Suprapubic skin (tissue), 4 donors: ENCODE measurements at regions not wholly inside any gene's neighbourhood (a gene's known extent, or its start where the extent isn't known, plus 50 kb on each side); places are given as distances from the start of the nearest gene placed in this dataset.

Experiments used
- DNase-seq, 2 donors: peaks; one replicate each; pipeline ENCODE4 v3.0.0-alpha.2; 2019; ENCODE audit warnings: low spot score in 2 of 2
- H3K27ac ChIP-seq: fragments of 200-600 bp; sonication (generic); one replicate; pipeline ENCODE4 v1.5.1; 2019
- H3K27me3 ChIP-seq: fragments of 200-600 bp; sonication (generic); one replicate; pipeline ENCODE4 v1.5.1; 2019
- H3K36me3 ChIP-seq: fragments of 200-600 bp; sonication (generic); one replicate; pipeline ENCODE4 v1.5.1; 2019
- H3K4me1 ChIP-seq: fragments of 200-600 bp; sonication (generic); one replicate; pipeline ENCODE4 v1.5.1; 2019
- H3K4me3 ChIP-seq: fragments of 200-600 bp; sonication (generic); one replicate; pipeline ENCODE4 v1.5.1; 2019; ENCODE audit warnings: mild to moderate bottlenecking
- H3K9me3 ChIP-seq: fragments of 200-600 bp; sonication (generic); one replicate; pipeline ENCODE4 v1.5.1; 2019
- CTCF ChIP-seq, 2 donors: fragments of 200-600 bp in 1 of 2; fragments of 450-650 bp in 1 of 2; sonication (generic) in 1 of 2; IDR thresholded peaks; one replicate each; pipeline ENCODE4 v1.5.1; 2016 to 2019; ENCODE audit warnings: antibody characterized with exemption in 2 of 2, mild to moderate bottlenecking in 1 of 2, moderate library complexity in 1 of 2
- EP300 ChIP-seq: sonication (generic); formaldehyde crosslinking; IDR thresholded peaks from one replicate; pipeline ENCODE4 v1.6.1; 2017; ENCODE audit warnings: antibody characterized with exemption
- POLR2A ChIP-seq, 2 donors: fragments of 450-650 bp; IDR thresholded peaks; one replicate each; pipeline ENCODE4 v1.6.1; 2017; ENCODE audit warnings: antibody characterized with exemption in 2 of 2, mild to moderate bottlenecking in 2 of 2, moderate library complexity in 2 of 2
- POLR2AphosphoS5 ChIP-seq, 3 donors: sonication (generic); formaldehyde crosslinking; IDR thresholded peaks; one replicate each; pipeline ENCODE4 v1.6.1; 2017; ENCODE audit warnings: antibody characterized with exemption in 3 of 3
- WGBS: methylation state at CpG from one replicate; pipeline ENCODE4 v1.1.5; 2018; 5-methylcytosine and 5-hydroxymethylcytosine counted together

GRCh38 chr1:59101518-59101917, 195.4 kb upstream of the FGGY start:
- Histone ChIP-seq H3K27ac (no peak overlapping the region), H3K27me3 (no peaks in the 10 kb centered on the region), H3K4me3 (no peak overlapping the region), H3K9me3 (no peaks in the 10 kb centered on the region), H3K4me1 (peaks cover 15% of the 10 kb centered on the region), H3K36me3 (no peaks in the 10 kb centered on the region)
- 50% methylated on average over 2 of the region's 2 CpGs for WGBS
- no peak for DNase-seq
- TF ChIP-seq POLR2AphosphoS5 (IDR thresholded peaks at IDR 0.05): no peak
- TF ChIP-seq CTCF (IDR thresholded peaks at IDR 0.05): no peak
- no peak for TF ChIP-seq POLR2A (IDR thresholded peaks at IDR 0.05)
- no peak for TF ChIP-seq EP300

- DNase-seq: no peak
- Histone ChIP-seq H3K4me1 (peaks cover 32% of the 10 kb centered on the region), H3K9me3 (no peaks in the 10 kb centered on the region), H3K4me3 (no peak overlapping the region), H3K27me3 (no peaks in the 10 kb centered on the region), H3K27ac (no peak overlapping the region), H3K36me3 (no peaks in the 10 kb centered on the region)
- TF ChIP-seq POLR2A (IDR thresholded peaks at IDR 0.05): no peak
- TF ChIP-seq EP300: no peak
- no peak for TF ChIP-seq POLR2AphosphoS5 (IDR thresholded peaks at IDR 0.05)
- no peak for TF ChIP-seq CTCF (IDR thresholded peaks at IDR 0.05)
- WGBS: 90% methylated on average over 4 of the region's 4 CpGs
These were observed 193.4 kb upstream of the FGGY start for GRCh38 chr1:59103457-59103856.

GRCh38 chr1:59104191-59104760, 192.6 kb upstream of the FGGY start:
- Histone ChIP-seq H3K4me1 (peaks cover 32% of the 10 kb centered on the region), H3K27me3 (no peaks in the 10 kb centered on the region), H3K36me3 (no peaks in the 10 kb centered on the region), H3K9me3 (no peaks in the 10 kb centered on the region), H3K4me3 (no peak overlapping the region), H3K27ac (no peak overlapping the region)
- TF ChIP-seq EP300: no peak
- TF ChIP-seq POLR2AphosphoS5 (IDR thresholded peaks at IDR 0.05): no peak
- TF ChIP-seq CTCF (IDR thresholded peaks at IDR 0.05): no peak
- TF ChIP-seq POLR2A (IDR thresholded peaks at IDR 0.05): no peak
- DNase-seq: no peak
- 78% methylated on average over 4 of the region's 4 CpGs for WGBS

- TF ChIP-seq EP300: no peak
- no peak for TF ChIP-seq POLR2AphosphoS5 (IDR thresholded peaks at IDR 0.05)
- TF ChIP-seq POLR2A (IDR thresholded peaks at IDR 0.05): no peak
- no peak for TF ChIP-seq CTCF (IDR thresholded peaks at IDR 0.05)
- Histone ChIP-seq H3K27me3 (no peaks in the 10 kb centered on the region), H3K36me3 (no peaks in the 10 kb centered on the region), H3K4me1 (peaks cover 32% of the 10 kb centered on the region), H3K27ac (peak overlapping the region; percentile 46), H3K4me3 (no peak overlapping the region), H3K9me3 (no peaks in the 10 kb centered on the region)
- WGBS: 63% methylated on average over 7 of the region's 7 CpGs
- no peak for DNase-seq
These were observed 191.1 kb upstream of the FGGY start for GRCh38 chr1:59105548-59106507.

GRCh38 chr1:59107516-59107915, 189.4 kb upstream of the FGGY start:
- H3K27me3 ChIP-seq: no peaks in the 10 kb centered on the region
- 58% methylated on average over 2 of the region's 5 CpGs for WGBS
- peak overlapping the region; percentile 5 for H3K27ac ChIP-seq
- peaks cover 32% of the 10 kb centered on the region for H3K4me1 ChIP-seq
- no peak overlapping the region for H3K4me3 ChIP-seq
- H3K9me3 ChIP-seq: no peaks in the 10 kb centered on the region
- TF ChIP-seq EP300: no peak
- TF ChIP-seq POLR2AphosphoS5 (IDR thresholded peaks at IDR 0.05): peak in 2 of 3 donors; percentile 24 to 49
- no peak for TF ChIP-seq CTCF (IDR thresholded peaks at IDR 0.05)
- TF ChIP-seq POLR2A (IDR thresholded peaks at IDR 0.05): no peak
- DNase-seq: peak; percentile 73 to 83
- H3K36me3 ChIP-seq: no peaks in the 10 kb centered on the region
